Muscle layer of duodenum (tissue), 2 donors: ENCODE measurements at regions not wholly inside any gene's neighbourhood (a gene's known extent, or its start where the extent isn't known, plus 50 kb on each side); places are given as distances from the start of the nearest gene placed in this dataset.

Experiments
- H3K27ac ChIP-seq: one replicate; pipeline ENCODE4 v1.7.0; 2013; ENCODE audit warnings: mild to moderate bottlenecking, low read length
- H3K27me3 ChIP-seq: one replicate; pipeline ENCODE4 v1.7.0; 2013; ENCODE audit warnings: low read depth, mild to moderate bottlenecking, control low read depth, low read length
- H3K36me3 ChIP-seq, 2 donors: one replicate each; pipeline ENCODE4 v1.7.0; 2013; ENCODE audit warnings: low read length in 2 of 2, control low read depth in 1 of 2, mild to moderate bottlenecking in 1 of 2; ENCODE audit not compliant: insufficient read depth in 2 of 2, control insufficient read depth in 1 of 2
- H3K4me1 ChIP-seq, 2 donors: one replicate each; pipeline ENCODE4 v1.7.0; 2013; ENCODE audit warnings: low read length in 2 of 2, mild to moderate bottlenecking in 2 of 2, control low read depth in 1 of 2, moderate library complexity in 1 of 2; ENCODE audit not compliant: insufficient read depth in 2 of 2, control insufficient read depth in 1 of 2
- H3K4me3 ChIP-seq, 2 donors: one replicate each; pipeline ENCODE4 v1.7.0; 2013; ENCODE audit warnings: low read length in 2 of 2, low read depth in 1 of 2, mild to moderate bottlenecking in 1 of 2
- H3K9me3 ChIP-seq, 2 donors: one replicate each; pipeline ENCODE4 v1.7.0; 2013; ENCODE audit warnings: low read length in 2 of 2, control low read depth in 1 of 2, mild to moderate bottlenecking in 1 of 2; ENCODE audit not compliant: control insufficient read depth in 1 of 2
- donor health status: healthy.

GRCh38 chr14:75372260-75372659 is 55.6 kb upstream of the JDP2 start:
- Histone ChIP-seq H3K4me3 (no peak overlapping the region), H3K27me3 (no peaks in the 10 kb centered on the region), H3K27ac (no peak overlapping the region), H3K4me1 (peaks cover 0 to 3% of the 10 kb centered on the region in 2 donors), H3K36me3 (no peaks in the 10 kb centered on the region), H3K9me3 (no peaks in the 10 kb centered on the region)

- no peaks in the 10 kb centered on the region for H3K36me3 ChIP-seq
- no peak overlapping the region for H3K27ac ChIP-seq
- no peak overlapping the region for H3K4me3 ChIP-seq
- peaks cover 0 to 3% of the 10 kb centered on the region in 2 donors for H3K4me1 ChIP-seq
- no peaks in the 10 kb centered on the region for H3K27me3 ChIP-seq
- no peaks in the 10 kb centered on the region for H3K9me3 ChIP-seq
Measured at GRCh38 chr14:75373133-75373532, 54.7 kb upstream of the JDP2 start.

- Histone ChIP-seq H3K36me3 (no peaks in the 10 kb centered on the region), H3K4me1 (peaks cover 0 to 3% of the 10 kb centered on the region in 2 donors), H3K27ac (no peak overlapping the region), H3K9me3 (no peaks in the 10 kb centered on the region), H3K27me3 (no peaks in the 10 kb centered on the region), H3K4me3 (no peak overlapping the region)
Measured at GRCh38 chr14:75373616-75374015, 54.2 kb upstream of the JDP2 start.

- Histone ChIP-seq H3K9me3 (no peaks in the 10 kb centered on the region), H3K4me3 (no peak overlapping the region), H3K27ac (no peak overlapping the region), H3K27me3 (no peaks in the 10 kb centered on the region), H3K4me1 (peaks cover 0 to 3% of the 10 kb centered on the region in 2 donors), H3K36me3 (no peaks in the 10 kb centered on the region)
Measured at GRCh38 chr14:75374911-75375310, 52.9 kb upstream of the JDP2 start.

- no peak overlapping the region for H3K27ac ChIP-seq
- H3K9me3 ChIP-seq, result no peaks in the 10 kb centered on the region
- H3K4me3 ChIP-seq, result no peak overlapping the region
- peaks cover 0 to 3% of the 10 kb centered on the region in 2 donors for H3K4me1 ChIP-seq
- no peaks in the 10 kb centered on the region for H3K27me3 ChIP-seq
- no peaks in the 10 kb centered on the region for H3K36me3 ChIP-seq
Measured at GRCh38 chr14:75375983-75376382, 51.8 kb upstream of the JDP2 start.
